A549 (cell line): ENCODE measurements at regions not wholly inside any gene's neighbourhood (a gene's known extent, or its start where the extent isn't known, plus 50 kb on each side); places are given as distances from the start of the nearest gene placed in this dataset.

Source experiments
- ATAC-seq, 2 experiments: fragments of 200-7000 bp in 1 of 2; fragments of >200 bp in 1 of 2; cut with Nextera tagmentation in 1 of 2; cut with Tn5 transposase in 1 of 2; 3 replicates each; pipeline versions ENCODE4 v1.8.0 to v1.9.1; 2018 to 2020; ENCODE audit warnings: mild to moderate bottlenecking in 1 of 2, moderate library complexity in 1 of 2
- CTCF ChIA-PET: fragments of 300-600 bp; sonication (Branson Sonifier 250); formaldehyde crosslinking; extraction: SDS; loops from one replicate; lab custom pipeline; 2021; ENCODE audit warnings: antibody characterized with exemption, inconsistent platforms; lab: Yijun Ruan, JAX
- POLR2A ChIA-PET: fragments of 350-600 bp; formaldehyde crosslinking; extraction: SDS; loops from one replicate; lab custom pipeline; 2021; ENCODE audit warnings: antibody characterized with exemption, inconsistent platforms; lab: Yijun Ruan, JAX
- DNase-seq, 2 experiments: peaks; one replicate each; pipeline versions ENCODE4 v3.0.0 to v3.0.0-alpha.2; 2011 to 2016; ENCODE audit warnings: low read depth in 1 of 2, low spot score in 1 of 2
- FAIRE-seq: peaks from 2 replicates; lab custom pipeline; 2011; peaks lifted over from hg19 to GRCh38; lab: Jason Lieb, UNC
- H3K27ac ChIP-seq, 2 experiments: fragments of >200 bp; sonication (Bioruptor Twin); formaldehyde crosslinking; 3 replicates each; pipeline ENCODE4 v1.5.1; 2016 to 2017
- H3K4me1 ChIP-seq: fragments of >200 bp; sonication (Bioruptor Twin); formaldehyde crosslinking; 3 replicates; pipeline ENCODE4 v1.6.1; 2016
- H3K4me2 ChIP-seq: fragments of >200 bp; sonication (Bioruptor Twin); formaldehyde crosslinking; 3 replicates; pipeline ENCODE4 v1.6.1; 2016
- H3K4me3 ChIP-seq: fragments of >200 bp; sonication (Bioruptor Twin); formaldehyde crosslinking; 3 replicates; pipeline ENCODE4 v1.5.1; 2016
- H3K9me3 ChIP-seq: fragments of >200 bp; sonication (Bioruptor Twin); formaldehyde crosslinking; 3 replicates; pipeline ENCODE4 v1.6.1; 2016
- BHLHE40 ChIP-seq: IDR thresholded peaks from 2 replicates; pipeline ENCODE4 v1.6.1; 2012; ENCODE audit warnings: low read depth, low read length, inconsistent platforms
- E2F6 ChIP-seq: IDR thresholded peaks from 2 replicates; pipeline ENCODE4 v1.6.1; 2012; ENCODE audit warnings: low read depth, borderline replicate concordance
- FOSL2 ChIP-seq, 2 experiments: fragments of 450-650 bp in 1 of 2; fragments of >200 bp in 1 of 2; sonication (Bioruptor Twin) in 1 of 2; formaldehyde crosslinking; IDR thresholded peaks; 2 replicates each; pipeline versions ENCODE4 v1.5.0 to v1.6.1; 2016 to 2020; ENCODE audit warnings: mild to moderate bottlenecking in 1 of 2, moderate library complexity in 1 of 2
- FOXS1 ChIP-seq: fragments of 250-450 bp; sonication (Bioruptor Pico); IDR thresholded peaks from 2 replicates; pipeline ENCODE4 v1.5.0; 2020; ENCODE audit warnings: mild to moderate bottlenecking, moderate library complexity
- GATA3 ChIP-seq: IDR thresholded peaks from 2 replicates; pipeline ENCODE4 v1.6.1; 2012; ENCODE audit warnings: borderline replicate concordance
- HDAC2 ChIP-seq: fragments of 200-600 bp; sonication (generic); IDR thresholded peaks from 2 replicates; pipeline ENCODE4 v1.6.1; 2016
- HEYL ChIP-seq: fragments of 250-450 bp; sonication (Bioruptor Pico); IDR thresholded peaks from 2 replicates; pipeline ENCODE4 v1.8.0; 2021; ENCODE audit warnings: mild to moderate bottlenecking, moderate library complexity
- JUN ChIP-seq, 2 experiments: fragments of >200 bp; sonication (Bioruptor Twin); formaldehyde crosslinking; IDR thresholded peaks; 2 replicates in 1 of 2; 3 replicates in 1 of 2; pipeline ENCODE4 v1.6.1; 2016 to 2017
- KDM5A ChIP-seq: fragments of 200-600 bp; sonication (generic); IDR thresholded peaks from 2 replicates; pipeline ENCODE4 v1.6.1; 2016; ENCODE audit warnings: antibody characterized with exemption, mild to moderate bottlenecking
- MYC ChIP-seq: IDR thresholded peaks from 2 replicates; pipeline ENCODE4 v1.6.1; 2012; ENCODE audit warnings: mild to moderate bottlenecking, inconsistent platforms, low read length, improper control_type of control experiment, borderline replicate concordance
- NPAS2 ChIP-seq: fragments of 250-450 bp; sonication (Bioruptor Pico); IDR thresholded peaks from 2 replicates; pipeline ENCODE4 v1.8.0; 2022; ENCODE audit warnings: mild to moderate bottlenecking, moderate library complexity, borderline replicate concordance
- POLR2A ChIP-seq: IDR thresholded peaks from 2 replicates; pipeline ENCODE4 v1.6.1; 2012; ENCODE audit warnings: mild to moderate bottlenecking, low read length
- POLR2AphosphoS2 ChIP-seq: conservative IDR thresholded peaks from 2 replicates; pipeline ENCODE4 v1.6.1; 2012; ENCODE audit warnings: low read length, improper control_type of control experiment, inconsistent platforms
- RCOR1 ChIP-seq: fragments of 150-350 bp; IDR thresholded peaks from 2 replicates; pipeline ENCODE4 v1.6.1; 2014; ENCODE audit warnings: antibody characterized with exemption, low read length, low read depth
- SMC3 ChIP-seq: fragments of >200 bp; sonication (Bioruptor Twin); formaldehyde crosslinking; IDR thresholded peaks from 3 replicates; pipeline ENCODE4 v1.6.1; 2018; ENCODE audit warnings: inconsistent platforms
- SREBF2 ChIP-seq: fragments of 450-650 bp; IDR thresholded peaks from 2 replicates; pipeline ENCODE4 v1.6.1; 2014; ENCODE audit warnings: mild to moderate bottlenecking, moderate library complexity
- TP53 ChIP-seq: fragments of 250-450 bp; sonication (Bioruptor Pico); IDR thresholded peaks from 2 replicates; pipeline ENCODE4 v1.5.0; 2021; ENCODE audit warnings: mild to moderate bottlenecking, moderate library complexity
- ZFP36 ChIP-seq: fragments of 450-650 bp; IDR thresholded peaks from 2 replicates; pipeline ENCODE4 v1.6.1; 2014; ENCODE audit warnings: borderline replicate concordance; ENCODE audit not compliant: partially characterized antibody
- WGBS: methylation state at CpG from one replicate; pipeline ENCODE4 v1.1.6; 2017; ENCODE audit errors: missing lambda C conversion rate; 5-methylcytosine and 5-hydroxymethylcytosine counted together
- TF ChIP-seq, protein P1 (sequence below): fragments of >200 bp; sonication (Bioruptor Twin); formaldehyde crosslinking; IDR thresholded peaks from 2 replicates; pipeline ENCODE4 v1.6.1; 2016
- TF ChIP-seq, protein P2 (sequence below): fragments of 150-350 bp; IDR thresholded peaks from 2 replicates; pipeline ENCODE4 v1.6.1; 2014; ENCODE audit warnings: low read depth, mild to moderate bottlenecking, low read length
- TF ChIP-seq, protein P3 (sequence below): fragments of 200-600 bp; sonication (generic); IDR thresholded peaks from 2 replicates; pipeline ENCODE4 v1.6.1; 2016; ENCODE audit warnings: antibody characterized with exemption, mild to moderate bottlenecking, moderate library complexity

DNA sequence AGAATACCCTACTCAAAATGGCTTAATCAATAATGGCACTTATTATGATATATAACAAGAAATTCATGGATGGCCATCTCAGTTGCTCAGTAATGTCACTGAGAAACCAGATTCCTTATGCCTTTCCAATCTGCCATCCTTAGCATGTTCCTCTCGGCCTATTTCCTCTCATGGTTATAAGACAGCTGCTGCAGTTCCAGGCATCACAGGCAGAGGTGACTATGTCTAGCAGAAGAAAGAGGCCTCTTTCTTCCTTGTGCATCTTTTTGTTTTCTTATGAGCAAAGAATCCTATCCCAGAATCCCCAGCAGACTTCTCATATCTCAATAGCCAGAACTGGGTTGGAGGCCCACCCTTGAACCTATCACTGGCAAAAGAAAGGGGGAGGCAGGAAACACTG lies 310.6 kb upstream of the SPRED2 start:
- Histone ChIP-seq H3K27ac (no peak overlapping the region), H3K4me2 (no peak overlapping the region), H3K9me3 (no peaks in the 10 kb centered on the region), H3K4me1 (no peaks in the 10 kb centered on the region), H3K4me3 (no peak overlapping the region)
- ChIA-PET CTCF (interaction anchor here (0.6 kb wide), 1 partner anchor 101 kb away, joined by 4 read pairs; no protein-coding TSS in a partner anchor), POLR2A (no interaction called here)
- TF ChIP-seq SREBF2 (no peak), E2F6 (no peak), GATA3 (no peak), HDAC2 (no peak), FOXS1 (CRISPR knock-in tag) (no peak), POLR2AphosphoS2 (no peak), SMC3 (no peak)
- TF ChIP-seq, protein P1, sequence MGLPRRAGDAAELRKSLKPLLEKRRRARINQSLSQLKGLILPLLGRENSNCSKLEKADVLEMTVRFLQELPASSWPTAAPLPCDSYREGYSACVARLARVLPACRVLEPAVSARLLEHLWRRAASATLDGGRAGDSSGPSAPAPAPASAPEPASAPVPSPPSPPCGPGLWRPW, result no peak
- TF ChIP-seq, protein P2, sequence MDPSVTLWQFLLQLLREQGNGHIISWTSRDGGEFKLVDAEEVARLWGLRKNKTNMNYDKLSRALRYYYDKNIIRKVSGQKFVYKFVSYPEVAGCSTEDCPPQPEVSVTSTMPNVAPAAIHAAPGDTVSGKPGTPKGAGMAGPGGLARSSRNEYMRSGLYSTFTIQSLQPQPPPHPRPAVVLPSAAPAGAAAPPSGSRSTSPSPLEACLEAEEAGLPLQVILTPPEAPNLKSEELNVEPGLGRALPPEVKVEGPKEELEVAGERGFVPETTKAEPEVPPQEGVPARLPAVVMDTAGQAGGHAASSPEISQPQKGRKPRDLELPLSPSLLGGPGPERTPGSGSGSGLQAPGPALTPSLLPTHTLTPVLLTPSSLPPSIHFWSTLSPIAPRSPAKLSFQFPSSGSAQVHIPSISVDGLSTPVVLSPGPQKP, result no peak
- WGBS, result 25% methylated on average over 1 of the region's 1 CpG
- DNase-seq (no peak), FAIRE-seq (no peak), ATAC-seq (peak; percentile 40 to 51; a peak in 1 of 6 replicates)

- 0% methylated on average over 1 of the region's 1 CpG for WGBS
- H3K4me2 ChIP-seq, result no peak overlapping the region
- TF ChIP-seq KDM5A (no peak), TP53 (CRISPR knock-in tag) (no peak), HEYL (CRISPR knock-in tag) (no peak), POLR2AphosphoS2 (no peak), MYC (no peak), NPAS2 (CRISPR knock-in tag) (no peak), JUN (IDR thresholded peaks at IDR 0.05) (no peak), RCOR1 (no peak), SREBF2 (no peak), BHLHE40 (no peak), ZFP36 (no peak), FOSL2 (IDR thresholded peaks at IDR 0.05) (no peak), FOSL2 (CRISPR knock-in tag; IDR thresholded peaks at IDR 0.05) (no peak), POLR2A (no peak)
- TF ChIP-seq, protein P3, sequence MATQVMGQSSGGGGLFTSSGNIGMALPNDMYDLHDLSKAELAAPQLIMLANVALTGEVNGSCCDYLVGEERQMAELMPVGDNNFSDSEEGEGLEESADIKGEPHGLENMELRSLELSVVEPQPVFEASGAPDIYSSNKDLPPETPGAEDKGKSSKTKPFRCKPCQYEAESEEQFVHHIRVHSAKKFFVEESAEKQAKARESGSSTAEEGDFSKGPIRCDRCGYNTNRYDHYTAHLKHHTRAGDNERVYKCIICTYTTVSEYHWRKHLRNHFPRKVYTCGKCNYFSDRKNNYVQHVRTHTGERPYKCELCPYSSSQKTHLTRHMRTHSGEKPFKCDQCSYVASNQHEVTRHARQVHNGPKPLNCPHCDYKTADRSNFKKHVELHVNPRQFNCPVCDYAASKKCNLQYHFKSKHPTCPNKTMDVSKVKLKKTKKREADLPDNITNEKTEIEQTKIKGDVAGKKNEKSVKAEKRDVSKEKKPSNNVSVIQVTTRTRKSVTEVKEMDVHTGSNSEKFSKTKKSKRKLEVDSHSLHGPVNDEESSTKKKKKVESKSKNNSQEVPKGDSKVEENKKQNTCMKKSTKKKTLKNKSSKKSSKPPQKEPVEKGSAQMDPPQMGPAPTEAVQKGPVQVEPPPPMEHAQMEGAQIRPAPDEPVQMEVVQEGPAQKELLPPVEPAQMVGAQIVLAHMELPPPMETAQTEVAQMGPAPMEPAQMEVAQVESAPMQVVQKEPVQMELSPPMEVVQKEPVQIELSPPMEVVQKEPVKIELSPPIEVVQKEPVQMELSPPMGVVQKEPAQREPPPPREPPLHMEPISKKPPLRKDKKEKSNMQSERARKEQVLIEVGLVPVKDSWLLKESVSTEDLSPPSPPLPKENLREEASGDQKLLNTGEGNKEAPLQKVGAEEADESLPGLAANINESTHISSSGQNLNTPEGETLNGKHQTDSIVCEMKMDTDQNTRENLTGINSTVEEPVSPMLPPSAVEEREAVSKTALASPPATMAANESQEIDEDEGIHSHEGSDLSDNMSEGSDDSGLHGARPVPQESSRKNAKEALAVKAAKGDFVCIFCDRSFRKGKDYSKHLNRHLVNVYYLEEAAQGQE, result no peak
- H3K4me3 ChIP-seq, result no peak overlapping the region
- H3K4me1 ChIP-seq, result no peaks in the 10 kb centered on the region
- ChIA-PET POLR2A (no interaction called here), CTCF (no interaction called here)
- no peaks in the 10 kb centered on the region for H3K9me3 ChIP-seq
- ATAC-seq (no peak), FAIRE-seq (no peak), DNase-seq (no peak)
- H3K27ac ChIP-seq, result no peak overlapping the region
Observed at GRCh38 chr2:65739927-65740326, 307.5 kb upstream of the SPRED2 start.
